ENCODE measurements at regions not wholly inside any gene's neighbourhood (a gene's known extent, or its start where the extent isn't known, plus 50 kb on each side); places are given as distances from the start of the nearest gene placed in this dataset.

DNA sequence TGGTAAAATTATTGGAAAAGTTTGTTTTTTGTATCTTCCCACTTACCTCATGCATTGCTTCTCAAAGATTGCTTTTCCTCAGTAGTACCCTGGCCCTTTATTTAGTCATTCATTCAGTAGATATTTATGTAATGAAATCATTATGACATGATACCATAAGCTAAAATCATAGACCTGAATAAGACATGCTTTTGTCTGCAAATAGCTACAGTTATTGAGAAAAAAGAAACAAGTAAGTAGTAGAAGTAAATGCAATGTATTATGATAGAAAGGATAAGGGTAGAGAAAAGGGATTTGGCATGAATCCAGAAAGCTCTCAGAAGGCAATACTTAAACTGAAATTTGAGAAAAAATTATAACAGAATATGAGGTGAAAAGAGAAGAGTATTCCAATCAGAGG, 352.5 kb downstream of the GPM6A start:
- ATAC-seq (ENCODE audit: low FRiP score in 2 of 2) (no peak), DNase-seq (no peak)
- Histone ChIP-seq H3K27ac (no peak overlapping the region), H3K27me3 (no peaks in the 10 kb centered on the region), H3K4me1 (no peaks in the 10 kb centered on the region), H3K4me3 (no peak overlapping the region), H3K36me3 (no peaks in the 10 kb centered on the region), H3K9me3 (peaks cover 0 to 8% (median 2%) of the 10 kb centered on the region in 4 donors)
- TF ChIP-seq EP300 (IDR thresholded peaks at IDR 0.05) (no peak), POLR2A (IDR thresholded peaks at IDR 0.05) (no peak), POLR2AphosphoS5 (IDR thresholded peaks at IDR 0.05) (no peak)
- TF ChIP-seq, protein P1, sequence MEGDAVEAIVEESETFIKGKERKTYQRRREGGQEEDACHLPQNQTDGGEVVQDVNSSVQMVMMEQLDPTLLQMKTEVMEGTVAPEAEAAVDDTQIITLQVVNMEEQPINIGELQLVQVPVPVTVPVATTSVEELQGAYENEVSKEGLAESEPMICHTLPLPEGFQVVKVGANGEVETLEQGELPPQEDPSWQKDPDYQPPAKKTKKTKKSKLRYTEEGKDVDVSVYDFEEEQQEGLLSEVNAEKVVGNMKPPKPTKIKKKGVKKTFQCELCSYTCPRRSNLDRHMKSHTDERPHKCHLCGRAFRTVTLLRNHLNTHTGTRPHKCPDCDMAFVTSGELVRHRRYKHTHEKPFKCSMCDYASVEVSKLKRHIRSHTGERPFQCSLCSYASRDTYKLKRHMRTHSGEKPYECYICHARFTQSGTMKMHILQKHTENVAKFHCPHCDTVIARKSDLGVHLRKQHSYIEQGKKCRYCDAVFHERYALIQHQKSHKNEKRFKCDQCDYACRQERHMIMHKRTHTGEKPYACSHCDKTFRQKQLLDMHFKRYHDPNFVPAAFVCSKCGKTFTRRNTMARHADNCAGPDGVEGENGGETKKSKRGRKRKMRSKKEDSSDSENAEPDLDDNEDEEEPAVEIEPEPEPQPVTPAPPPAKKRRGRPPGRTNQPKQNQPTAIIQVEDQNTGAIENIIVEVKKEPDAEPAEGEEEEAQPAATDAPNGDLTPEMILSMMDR (IDR thresholded peaks at IDR 0.05), result no peak

DNA sequence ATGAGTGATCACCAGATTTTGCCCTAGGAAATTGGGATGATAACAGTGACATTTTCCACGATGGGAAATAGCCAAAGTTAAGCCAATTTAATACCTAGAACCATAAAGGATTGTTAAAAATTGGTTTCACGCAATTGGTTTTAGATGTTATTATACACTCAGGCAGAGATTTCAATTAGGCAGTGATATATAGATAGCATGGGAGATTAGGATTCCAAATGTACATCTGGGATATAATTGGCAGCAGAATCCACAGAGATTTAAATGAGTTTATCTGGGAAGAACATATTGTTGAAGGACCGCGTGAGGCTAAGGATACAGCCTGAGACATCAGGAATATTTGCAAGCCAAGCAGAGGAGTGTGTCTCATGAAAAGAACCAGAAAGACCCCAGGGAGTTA, 351.6 kb downstream of the GPM6A start:
- TF ChIP-seq, protein P1 (IDR thresholded peaks at IDR 0.05), result no peak
- TF ChIP-seq EP300 (IDR thresholded peaks at IDR 0.05) (no peak), POLR2AphosphoS5 (IDR thresholded peaks at IDR 0.05) (no peak), POLR2A (IDR thresholded peaks at IDR 0.05) (no peak)
- WGBS, 2 donors, result 86 to 89% methylated on average over 4 of the region's 4 CpGs
- peaks cover 0 to 2% (median 0%) of the 10 kb centered on the region in 4 donors for H3K9me3 ChIP-seq
- H3K36me3 ChIP-seq, result no peaks in the 10 kb centered on the region
- H3K27ac ChIP-seq, result no peak overlapping the region
- no peak overlapping the region for H3K4me3 ChIP-seq
- no peaks in the 10 kb centered on the region for H3K27me3 ChIP-seq
- DNase-seq (no peak), ATAC-seq (ENCODE audit: low FRiP score in 2 of 2) (no peak)
- H3K4me1 ChIP-seq, result no peaks in the 10 kb centered on the region

DNA sequence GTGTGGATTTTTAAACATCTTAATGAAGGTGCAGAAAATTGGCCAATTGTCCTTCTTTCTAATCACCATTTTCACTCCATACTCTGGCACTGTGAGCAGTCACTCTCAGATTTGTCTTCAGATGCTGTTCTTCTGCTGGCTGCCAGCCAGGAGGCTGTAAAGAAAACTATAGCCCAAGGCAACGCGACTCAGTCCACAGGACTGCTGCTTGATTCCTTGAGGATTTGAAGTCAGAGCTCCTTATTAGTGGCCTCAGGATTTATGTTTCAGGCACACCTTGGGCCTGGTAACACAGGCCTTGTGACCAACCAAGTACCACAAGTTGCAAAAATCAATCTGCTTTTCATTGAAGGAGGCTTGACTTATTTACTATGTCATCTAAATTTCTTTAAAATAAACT, 342.6 kb downstream of the GPM6A start:
- no peaks in the 10 kb centered on the region for H3K27me3 ChIP-seq
- H3K36me3 ChIP-seq, result no peaks in the 10 kb centered on the region
- peaks cover 0 to 3% (median 0%) of the 10 kb centered on the region in 4 donors for H3K9me3 ChIP-seq
- TF ChIP-seq, protein P1 (IDR thresholded peaks at IDR 0.05), result no peak
- TF ChIP-seq POLR2AphosphoS5 (IDR thresholded peaks at IDR 0.05), result no peak
- no peak for TF ChIP-seq POLR2A (IDR thresholded peaks at IDR 0.05)
- no peak for TF ChIP-seq EP300 (IDR thresholded peaks at IDR 0.05)
- ATAC-seq (ENCODE audit: low FRiP score in 2 of 2) (no peak), DNase-seq (no peak)
- H3K4me3 ChIP-seq, result no peak overlapping the region
- WGBS, 2 donors, result 55 to 72% methylated on average over 2 of the region's 2 CpGs
- no peaks in the 10 kb centered on the region for H3K4me1 ChIP-seq
- no peak overlapping the region for H3K27ac ChIP-seq

- Histone ChIP-seq H3K4me1 (no peaks in the 10 kb centered on the region), H3K9me3 (peaks cover 0 to 3% (median 0%) of the 10 kb centered on the region in 4 donors), H3K27me3 (no peaks in the 10 kb centered on the region), H3K4me3 (no peak overlapping the region), H3K27ac (no peak overlapping the region), H3K36me3 (no peaks in the 10 kb centered on the region)
- ATAC-seq (ENCODE audit: low FRiP score in 2 of 2) (no peak), DNase-seq (no peak)
- TF ChIP-seq, protein P1 (IDR thresholded peaks at IDR 0.05), result no peak
- TF ChIP-seq POLR2A (IDR thresholded peaks at IDR 0.05) (no peak), POLR2AphosphoS5 (IDR thresholded peaks at IDR 0.05) (no peak), EP300 (IDR thresholded peaks at IDR 0.05) (no peak)
- 51 to 60% methylated on average over 1 of the region's 1 CpG for WGBS, 2 donors
Measured at GRCh38 chr4:175470131-175470530, 341.9 kb downstream of the GPM6A start.

- TF ChIP-seq POLR2AphosphoS5 (IDR thresholded peaks at IDR 0.05) (no peak), EP300 (IDR thresholded peaks at IDR 0.05) (no peak), POLR2A (IDR thresholded peaks at IDR 0.05) (no peak)
- TF ChIP-seq, protein P1 (IDR thresholded peaks at IDR 0.05), result no peak
- Histone ChIP-seq H3K9me3 (no peaks in the 10 kb centered on the region), H3K4me3 (no peak overlapping the region), H3K27ac (no peak overlapping the region), H3K27me3 (no peaks in the 10 kb centered on the region), H3K36me3 (no peaks in the 10 kb centered on the region), H3K4me1 (no peaks in the 10 kb centered on the region)
- no peak for ATAC-seq (ENCODE audit: low FRiP score in 2 of 2)
- no peak for DNase-seq
- 34 to 38% methylated on average over 2 of the region's 2 CpGs for WGBS, 2 donors
Measured at GRCh38 chr4:175480404-175480803, 331.7 kb downstream of the GPM6A start.

Measured in upper lobe of left lung (tissue), 6 donors.